ENCODE measurements at regions not wholly inside any gene's neighbourhood (a gene's known extent, or its start where the extent isn't known, plus 50 kb on each side); places are given as distances from the start of the nearest gene placed in this dataset.

GRCh38 chr14:31968107-31968810 is 108.8 kb upstream of the ARHGAP5 start:
- TF ChIP-seq CTCF (IDR thresholded peaks at IDR 0.05 in 8 of 11, conservative IDR thresholded peaks at IDR 0.05 in 3 of 11) (no peak), POLR2AphosphoS5 (IDR thresholded peaks at IDR 0.05) (no peak), POLR2A (IDR thresholded peaks at IDR 0.05) (no peak)
